GM21619 (cell line): ENCODE measurements at regions not wholly inside any gene's neighbourhood (a gene's known extent, or its start where the extent isn't known, plus 50 kb on each side); places are given as distances from the start of the nearest gene placed in this dataset.
"Not testable (repeated sequence)": the region's sequence is repeated elsewhere in the genome, so short reads cannot be mapped to it uniquely, and the experiment has no call there.

Experiments
- ATAC-seq: cut with Tn5 transposase; IDR thresholded peaks from one replicate; pipeline ENCODE4 v1.9.1; 2021; ENCODE audit not compliant: unreplicated experiment

DNA sequence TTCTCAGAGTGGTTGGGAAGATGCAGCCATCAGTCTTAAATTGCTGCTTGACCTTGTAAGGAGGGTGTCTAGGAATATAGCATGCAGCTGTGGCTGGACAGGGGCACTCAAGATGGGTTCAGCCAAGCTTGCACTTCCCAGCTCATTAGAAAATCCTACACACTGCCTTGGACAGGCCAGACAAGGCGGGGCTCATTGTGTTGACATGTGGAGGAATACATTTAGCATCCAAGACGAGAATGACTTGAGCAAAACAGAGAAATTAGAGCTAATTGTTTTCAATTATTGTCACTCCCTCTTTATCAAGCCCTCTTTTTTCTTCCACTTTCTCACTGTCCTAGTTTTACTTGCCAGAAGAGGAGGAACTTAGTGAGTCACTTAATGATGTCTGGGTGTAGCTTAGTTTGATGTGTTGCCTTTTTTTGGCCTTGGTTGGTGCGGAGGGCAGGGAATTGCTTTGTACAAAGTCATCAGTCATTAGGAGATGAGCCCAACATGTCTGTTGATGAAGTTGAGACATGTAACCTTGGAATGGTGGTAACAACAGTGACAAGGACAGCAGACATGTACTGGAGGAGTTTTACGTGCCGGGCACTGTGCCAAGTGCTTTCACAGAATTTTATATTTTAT lies 1219.3 kb upstream of the WWC1 start:
- no peak for ATAC-seq

DNA sequence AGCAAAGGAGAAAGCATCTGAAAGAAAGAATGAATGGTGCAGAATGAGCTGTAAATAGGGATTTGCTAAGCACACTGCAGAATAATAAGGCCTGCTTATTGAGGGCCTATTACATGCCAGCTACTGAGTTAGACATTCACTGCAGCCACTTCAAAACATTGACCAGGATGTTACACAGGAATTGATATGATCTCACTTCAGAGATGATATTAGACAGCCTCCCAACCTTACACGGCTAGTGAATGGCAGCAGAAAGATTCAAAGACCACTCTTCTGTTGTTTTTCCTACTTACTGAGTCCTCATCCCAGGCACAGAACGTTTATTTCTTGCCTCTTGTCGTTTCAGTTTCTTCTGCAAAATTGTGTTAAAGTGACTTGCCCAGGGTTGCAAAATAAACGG lies 1209.9 kb upstream of the WWC1 start:
- no peak for ATAC-seq

DNA sequence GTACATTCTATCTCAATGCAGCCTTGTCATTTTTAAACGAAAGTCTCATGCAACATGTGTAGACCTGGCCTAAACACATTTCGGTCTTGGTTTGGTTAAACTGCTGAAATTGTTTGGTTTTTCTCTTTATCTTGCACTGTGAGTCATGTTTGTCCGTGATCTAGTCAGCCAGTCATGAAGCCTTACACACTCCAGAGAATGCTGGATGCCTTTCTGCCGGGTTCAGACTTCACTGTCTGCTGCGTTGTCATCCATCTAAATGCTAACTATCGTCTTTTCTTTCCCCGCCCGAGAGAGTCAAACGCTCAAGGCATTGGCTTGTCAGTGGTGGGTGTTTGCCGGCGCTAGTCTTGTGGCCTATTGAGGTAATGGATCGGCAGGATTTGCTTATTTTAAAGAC lies 1194.6 kb upstream of the WWC1 start:
- ATAC-seq, result no peak

DNA sequence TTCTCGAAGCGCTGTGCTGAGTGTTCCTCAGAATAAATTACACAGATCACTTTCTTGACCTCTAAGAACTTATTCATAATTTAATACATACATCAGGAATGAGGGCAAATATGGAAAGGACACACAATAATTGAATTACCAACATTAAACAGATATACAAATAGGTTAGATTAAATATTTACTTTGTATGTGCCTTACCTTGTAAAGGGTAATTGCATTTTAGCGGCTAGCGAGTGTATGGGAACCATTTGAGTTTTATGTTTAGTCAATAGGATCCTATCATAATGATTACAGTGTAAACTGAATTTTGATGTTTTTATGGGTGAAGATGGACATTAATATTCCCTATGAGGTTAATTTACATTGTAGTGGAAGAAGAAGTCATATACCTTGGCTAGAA lies 1187.1 kb upstream of the WWC1 start:
- ATAC-seq, result no peak

DNA sequence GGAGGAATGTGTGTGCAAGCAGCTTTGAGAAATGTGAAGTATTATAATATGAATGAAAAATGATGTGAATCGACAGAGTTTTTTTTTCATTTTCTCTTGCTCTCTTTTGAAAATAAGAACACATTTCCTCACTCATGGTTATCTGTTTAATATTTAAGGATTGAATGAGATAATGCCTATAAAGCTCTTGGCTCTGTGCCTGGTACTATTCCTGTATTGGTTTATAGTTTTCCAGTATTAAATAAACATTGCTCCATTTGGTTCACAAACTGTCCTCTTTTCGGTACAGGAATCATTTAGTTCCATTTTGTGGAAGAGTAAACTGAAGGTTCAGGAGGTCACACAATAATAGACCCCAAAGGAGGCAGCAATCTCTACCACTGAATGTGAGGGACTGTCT lies 1185.5 kb upstream of the WWC1 start:
- no peak for ATAC-seq

DNA sequence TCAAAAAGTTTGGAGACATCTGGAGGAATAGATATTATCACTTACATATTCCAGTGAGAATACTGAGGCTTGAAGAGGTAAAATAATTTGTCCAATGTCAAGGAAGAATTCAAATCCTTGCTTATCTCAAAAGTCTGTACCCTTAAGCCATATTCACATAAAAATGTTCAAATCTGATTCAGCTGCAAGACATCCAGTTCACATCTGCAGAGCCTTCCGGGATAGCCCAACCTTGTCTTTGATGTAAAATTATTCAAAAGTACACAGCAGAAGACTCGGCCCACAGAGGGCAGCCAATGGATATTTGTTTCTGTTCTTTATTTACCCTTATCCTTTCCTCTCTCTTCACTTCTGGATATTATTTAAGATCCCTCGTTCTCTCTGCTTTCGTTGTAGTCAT lies 1183.8 kb upstream of the WWC1 start:
- ATAC-seq, result no peak

DNA sequence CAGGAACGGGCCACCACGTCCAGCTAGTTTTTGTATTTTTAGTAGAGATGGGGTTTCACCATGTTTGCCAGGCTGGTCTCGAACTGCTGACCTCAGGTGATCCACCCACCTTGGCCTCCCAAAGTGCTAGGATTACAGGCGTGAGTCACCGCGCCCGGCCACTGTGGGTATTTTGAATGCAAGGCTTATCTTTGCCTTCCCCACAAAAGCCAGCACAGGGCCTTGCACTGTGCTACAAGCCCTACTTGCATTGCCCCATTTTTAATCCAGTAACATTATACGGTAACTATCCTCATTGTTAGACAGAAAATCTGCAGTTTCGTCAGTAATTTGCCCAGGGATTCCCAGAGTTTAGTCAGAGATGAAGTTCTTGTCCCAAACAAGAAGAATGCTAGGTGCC lies 1183.2 kb upstream of the WWC1 start:
- not testable (repeated sequence) for ATAC-seq

DNA sequence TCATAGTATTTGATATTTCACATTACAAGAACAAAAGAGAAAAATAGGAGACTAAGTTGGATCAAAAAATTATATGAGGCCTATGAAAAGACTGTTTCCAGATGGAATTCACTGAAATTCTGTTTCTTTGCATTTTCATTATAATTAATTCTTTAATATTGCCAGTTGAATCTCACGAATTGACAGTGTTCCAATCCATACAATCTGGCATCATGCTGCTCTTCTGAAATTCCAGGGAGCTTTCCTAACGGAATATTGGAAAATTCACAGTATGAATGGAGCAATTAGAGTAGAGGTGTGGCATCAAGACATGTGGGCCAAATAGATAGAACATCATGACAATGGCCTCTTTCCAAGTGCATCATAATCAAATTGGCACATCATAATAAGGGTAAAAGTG lies 1178.9 kb upstream of the WWC1 start:
- ATAC-seq, result no peak

DNA sequence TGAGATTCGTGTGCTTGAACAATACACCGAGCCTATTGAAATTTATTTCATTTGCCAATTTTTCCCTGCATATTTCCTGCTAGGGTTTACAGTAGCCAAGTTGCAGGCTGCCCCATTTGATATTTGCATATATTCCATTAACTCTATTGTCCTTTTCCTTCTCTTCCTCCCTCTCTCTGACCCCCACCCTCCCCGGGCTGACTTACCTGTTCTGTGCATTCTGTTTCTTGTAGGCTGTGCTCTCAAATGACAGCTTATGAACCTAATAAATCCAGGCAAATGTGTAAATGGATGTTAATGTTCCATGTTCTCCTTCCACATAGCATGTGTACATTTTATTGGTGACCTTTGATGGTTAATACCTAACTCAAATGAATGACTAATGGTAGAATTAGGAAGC lies 1169.2 kb upstream of the WWC1 start:
- no peak for ATAC-seq

DNA sequence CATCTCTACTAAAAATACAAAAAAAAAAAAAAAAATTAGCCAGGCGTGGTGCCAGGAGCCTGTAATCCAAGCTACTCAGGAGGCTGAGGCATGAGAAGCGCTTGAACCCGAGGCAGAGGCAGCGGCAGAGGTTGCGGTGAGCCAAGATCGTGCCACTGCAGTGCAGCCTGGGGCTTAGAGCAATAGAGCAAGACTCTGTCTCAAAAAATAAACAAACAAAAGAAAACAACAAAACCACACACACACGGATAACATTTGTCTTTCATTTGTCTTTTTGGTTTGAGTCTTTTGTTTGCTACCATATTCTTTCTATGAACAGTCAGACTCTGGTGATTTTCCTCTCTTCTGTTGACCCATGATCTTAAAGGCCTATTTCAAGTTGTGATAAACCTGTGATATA lies 1168.3 kb upstream of the WWC1 start:
- no peak for ATAC-seq

DNA sequence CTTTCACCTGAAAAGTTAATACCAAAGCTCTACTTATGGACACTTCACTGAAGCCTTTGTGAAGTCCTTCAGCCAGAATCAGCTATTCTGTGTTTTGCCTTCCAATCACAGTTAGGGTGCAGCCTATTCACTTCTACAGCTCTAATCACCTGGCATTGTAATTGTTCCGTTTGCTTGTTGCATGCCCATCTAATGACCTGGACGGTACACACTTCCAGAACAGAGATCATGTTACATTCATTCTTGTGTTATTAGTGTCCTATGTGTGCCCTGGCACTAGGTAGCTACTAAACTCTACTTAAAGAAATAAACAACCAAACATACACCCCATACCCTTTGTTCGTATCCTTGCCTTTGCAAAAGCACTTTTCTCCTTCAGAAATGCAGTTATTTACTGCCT lies 1162.9 kb upstream of the WWC1 start:
- ATAC-seq, result no peak

DNA sequence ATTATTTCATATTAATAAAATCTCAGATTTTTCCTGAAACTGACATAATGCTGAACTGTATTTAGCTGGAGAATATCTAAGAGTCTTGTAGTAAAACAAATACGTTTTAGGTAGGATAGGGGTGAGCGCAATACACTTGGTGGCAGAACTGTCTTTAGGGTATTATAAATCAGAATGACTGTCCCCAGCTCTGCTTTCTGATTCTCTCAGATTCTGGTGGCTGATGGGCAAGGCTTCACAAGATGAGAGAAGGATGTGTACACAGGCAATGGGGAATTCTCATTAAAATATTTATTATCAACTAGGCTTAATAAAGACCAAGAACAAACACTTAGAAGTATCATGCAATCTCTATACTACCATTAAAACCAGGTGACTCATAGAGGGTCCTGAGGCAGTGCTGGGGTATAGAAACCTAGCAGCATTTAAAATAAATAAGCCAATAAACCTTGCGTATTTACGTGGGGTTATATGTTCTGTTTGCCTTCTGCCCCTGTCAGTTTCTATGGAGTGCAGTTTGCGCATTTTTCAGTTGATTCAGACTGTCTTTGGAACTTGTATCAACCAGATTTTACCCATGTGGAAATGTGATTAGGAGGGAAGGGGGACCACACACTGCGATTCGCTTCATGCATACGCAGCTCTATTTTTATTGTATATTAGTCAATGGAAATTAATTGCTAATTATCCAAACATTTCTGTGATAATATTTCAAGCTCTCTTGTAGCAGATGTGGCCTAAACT lies 1150.7 kb upstream of the WWC1 start:
- no peak for ATAC-seq

DNA sequence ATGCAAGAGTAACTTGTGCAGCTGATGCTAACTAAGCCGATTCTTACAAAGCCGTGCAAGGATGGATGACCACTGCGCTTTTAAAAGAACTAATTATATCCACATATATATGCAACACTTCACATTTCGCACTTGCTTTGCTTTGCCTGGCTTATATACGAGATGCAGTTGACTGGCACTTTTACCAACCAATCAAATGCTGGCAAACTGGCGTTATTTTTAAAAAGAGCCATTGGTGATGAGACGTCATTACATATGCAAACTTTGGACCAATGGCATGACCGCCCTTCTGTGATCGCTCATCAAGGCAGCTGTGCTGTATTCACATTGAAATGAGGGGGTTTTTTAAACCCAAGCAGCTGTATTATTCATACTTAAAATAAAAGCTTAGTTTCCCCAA lies 1147.7 kb upstream of the WWC1 start:
- ATAC-seq, result no peak

DNA sequence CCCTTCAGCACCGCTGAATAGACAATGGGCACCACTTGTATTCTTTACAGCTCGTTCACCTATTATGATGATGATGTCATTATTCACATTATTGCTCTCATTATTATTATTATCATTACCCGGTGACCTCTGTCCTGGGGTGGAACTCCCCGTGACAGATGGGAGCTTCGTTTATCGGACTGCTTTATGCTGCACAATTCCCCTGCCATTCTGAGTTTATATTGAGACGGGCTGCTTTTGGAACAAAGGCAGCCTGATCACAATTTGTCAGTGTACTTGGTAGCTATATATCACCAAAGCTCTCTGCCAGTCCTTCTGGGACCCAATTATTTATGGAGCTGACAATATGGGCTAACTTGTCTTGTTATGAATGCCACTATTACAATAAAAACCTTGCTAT lies 1145.6 kb upstream of the WWC1 start:
- ATAC-seq, result no peak

DNA sequence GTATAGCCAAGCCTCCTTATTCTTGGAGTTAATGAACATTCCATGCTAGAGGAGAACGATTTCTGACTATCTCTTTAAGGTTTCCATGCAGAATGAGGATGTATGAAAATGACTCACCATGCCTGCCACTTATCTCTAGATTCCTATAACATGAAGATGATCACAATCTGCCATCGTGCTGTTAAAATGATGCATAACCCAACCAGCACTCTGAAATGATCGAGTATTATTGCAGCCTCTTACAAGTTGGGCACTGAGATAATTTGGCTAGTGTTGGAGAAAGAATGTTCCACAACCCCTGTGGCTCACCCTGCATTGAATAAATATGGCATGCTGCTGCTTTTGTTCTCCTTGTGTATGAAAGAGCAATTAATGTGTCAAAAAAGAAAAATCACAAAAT lies 1143.6 kb upstream of the WWC1 start:
- no peak for ATAC-seq

DNA sequence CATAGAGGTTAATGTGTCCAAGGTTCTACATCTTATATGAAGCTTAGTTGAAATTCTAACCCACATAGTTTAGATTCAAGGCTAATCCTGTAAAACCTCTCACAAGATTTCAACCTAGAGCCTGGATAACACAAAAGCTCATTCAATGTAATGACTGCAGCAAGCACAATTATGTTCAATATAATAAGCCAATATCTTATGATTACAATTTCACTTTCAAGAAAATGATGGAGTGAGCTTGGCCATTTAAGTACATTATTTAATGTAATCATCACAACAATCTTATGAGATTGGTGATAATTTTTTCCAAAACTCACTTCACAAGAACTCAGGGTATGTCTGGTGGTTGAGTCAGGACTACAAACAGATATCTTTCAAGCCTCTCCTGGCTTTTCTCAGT lies 1140.8 kb upstream of the WWC1 start:
- no peak for ATAC-seq

DNA sequence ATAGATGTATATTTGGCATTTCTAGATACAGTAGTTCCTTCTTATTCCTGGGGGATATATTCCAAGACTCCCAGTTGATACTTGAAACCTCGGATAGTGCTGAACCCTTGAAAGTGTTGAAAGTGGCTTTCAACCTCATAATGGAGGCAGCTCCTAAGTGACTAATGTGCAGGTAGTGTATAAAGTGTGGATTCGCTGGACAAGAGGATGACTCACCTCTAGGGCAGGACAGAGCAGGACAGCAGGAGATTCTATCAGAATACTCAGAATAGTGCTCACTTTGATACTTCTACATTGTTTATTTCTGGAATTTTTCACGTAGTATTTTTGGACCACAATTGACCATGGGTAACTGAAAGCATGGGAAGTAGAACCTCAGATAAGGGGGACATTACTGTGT lies 1138.9 kb upstream of the WWC1 start:
- no peak for ATAC-seq

DNA sequence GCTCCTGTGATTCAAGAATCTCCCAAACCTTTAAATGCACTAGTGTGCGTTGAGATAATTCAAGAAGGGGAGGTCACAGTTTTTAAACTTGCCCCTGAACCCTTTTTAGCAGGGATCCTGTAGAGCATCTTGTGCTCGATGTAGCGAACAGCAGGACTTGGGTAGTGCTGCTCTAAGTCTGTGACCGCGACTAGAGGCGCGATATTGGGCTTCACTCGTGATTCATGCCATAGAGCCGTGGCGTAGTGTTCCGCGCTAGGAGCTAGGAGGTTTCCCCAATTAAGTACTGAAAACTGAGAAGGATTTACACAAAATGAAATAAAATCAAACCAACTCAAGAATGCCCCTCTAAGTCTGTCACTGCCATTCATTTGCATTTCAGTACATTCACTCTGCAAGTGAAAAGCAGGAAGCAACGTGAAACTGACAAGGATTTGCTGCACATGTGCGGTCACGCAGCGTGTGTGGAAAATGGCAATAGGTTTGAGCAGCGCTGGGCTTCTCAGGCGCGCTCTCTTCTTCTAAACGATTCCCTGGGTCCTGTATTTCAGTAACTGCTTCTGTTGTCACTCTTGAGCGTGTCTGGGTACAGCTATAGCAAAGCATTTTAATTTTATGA lies 1135.9 kb upstream of the WWC1 start:
- no peak for ATAC-seq

DNA sequence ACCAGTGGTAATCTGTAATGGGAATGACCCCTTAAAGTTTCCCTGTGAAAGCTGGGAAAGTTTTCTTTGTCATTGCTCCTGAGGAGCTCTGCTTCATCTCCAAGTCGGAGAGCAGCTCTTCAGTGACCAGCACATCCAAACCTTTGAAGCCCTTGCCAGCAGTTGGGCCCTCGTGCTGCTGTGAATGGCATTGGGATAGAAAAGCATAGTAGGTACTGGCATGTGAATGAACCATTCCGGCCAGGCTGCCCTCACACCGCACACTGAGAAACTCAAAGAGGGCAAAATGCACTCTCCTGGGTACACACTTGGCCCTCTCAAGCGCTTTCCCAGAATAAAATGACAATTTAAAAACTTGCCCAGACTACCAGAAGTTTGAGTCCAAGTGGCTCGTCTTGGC lies 1135.0 kb upstream of the WWC1 start:
- ATAC-seq, result no peak

DNA sequence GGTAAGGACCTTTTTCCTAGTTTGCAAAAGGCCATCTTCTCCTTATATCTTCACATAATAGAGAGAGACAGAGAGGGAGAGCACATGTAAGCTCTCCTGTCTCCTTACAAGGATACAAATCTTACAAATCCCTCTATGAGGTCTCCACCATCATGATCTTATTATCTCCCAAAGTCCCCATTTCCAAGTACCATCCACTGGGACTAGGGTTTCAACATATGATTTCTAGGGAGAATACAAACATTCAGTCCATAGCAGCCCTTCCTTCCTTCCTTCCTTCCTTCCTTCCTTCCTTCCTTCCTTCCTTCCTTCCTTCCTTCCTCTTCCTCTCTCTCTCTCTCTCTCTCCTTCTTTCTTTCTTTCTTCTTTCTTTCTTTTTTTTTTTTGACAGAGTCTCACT lies 1132.9 kb upstream of the WWC1 start:
- no peak for ATAC-seq

DNA sequence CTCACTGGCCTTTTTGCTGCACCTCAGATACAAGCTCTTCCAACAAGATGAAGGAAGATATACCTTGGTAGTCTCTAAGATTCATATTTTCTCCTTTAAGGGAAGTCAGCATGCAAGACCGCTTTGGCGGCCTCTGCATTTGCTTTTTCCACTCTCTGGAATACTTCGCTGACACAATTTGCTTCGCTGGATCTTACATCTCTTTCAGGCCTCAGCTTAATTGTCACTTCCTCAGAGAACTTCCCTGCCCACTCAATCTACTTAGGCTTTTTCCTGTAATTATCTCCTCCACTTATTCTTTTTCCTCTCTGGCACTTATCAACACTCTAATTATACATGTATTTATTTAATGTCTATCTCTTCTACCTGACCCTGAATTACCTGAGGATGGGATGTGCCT lies 1131.1 kb upstream of the WWC1 start:
- ATAC-seq, result no peak

DNA sequence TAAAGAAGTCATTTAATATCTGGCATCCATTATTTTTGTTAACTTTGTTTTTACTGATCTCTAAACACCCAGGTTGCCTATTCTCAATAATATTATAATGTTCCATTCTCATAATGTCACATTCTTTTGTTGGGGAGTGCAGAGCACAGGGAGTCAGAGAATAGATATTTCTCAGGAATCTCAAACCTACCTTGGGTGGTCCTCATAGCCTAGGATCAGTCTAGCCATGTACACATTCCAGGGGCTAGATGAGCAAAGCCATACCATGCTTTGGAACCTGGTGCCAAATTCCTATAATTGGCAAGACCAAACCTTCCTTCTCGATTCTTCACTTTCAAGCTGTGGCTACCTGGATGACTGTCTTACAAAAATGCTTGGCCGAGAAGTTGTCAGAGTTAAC lies 1124.7 kb upstream of the WWC1 start:
- no peak for ATAC-seq
